GM12864 (cell line): ENCODE measurements at regions not wholly inside any gene's neighbourhood (a gene's known extent, or its start where the extent isn't known, plus 50 kb on each side); places are given as distances from the start of the nearest gene placed in this dataset.
"Not testable (repeated sequence)": the region's sequence is repeated elsewhere in the genome, so short reads cannot be mapped to it uniquely, and the experiment has no call there.

Source experiments
- DNase-seq: peaks from one replicate; pipeline ENCODE4 v3.0.0-alpha.2; 2011; ENCODE audit warnings: low read depth
- H3K4me3 ChIP-seq: 2 replicates; pipeline ENCODE4 v1.5.1; 2011; ENCODE audit warnings: mild to moderate bottlenecking, low read depth, low read length, control low read depth
- TF ChIP-seq, protein P1 (sequence below): IDR thresholded peaks from 2 replicates; pipeline ENCODE4 v1.5.1; 2011; ENCODE audit warnings: low read depth, mild to moderate bottlenecking, moderate library complexity, low read length, control low read depth, inconsistent platforms; ENCODE audit errors: missing control alignments

DNA sequence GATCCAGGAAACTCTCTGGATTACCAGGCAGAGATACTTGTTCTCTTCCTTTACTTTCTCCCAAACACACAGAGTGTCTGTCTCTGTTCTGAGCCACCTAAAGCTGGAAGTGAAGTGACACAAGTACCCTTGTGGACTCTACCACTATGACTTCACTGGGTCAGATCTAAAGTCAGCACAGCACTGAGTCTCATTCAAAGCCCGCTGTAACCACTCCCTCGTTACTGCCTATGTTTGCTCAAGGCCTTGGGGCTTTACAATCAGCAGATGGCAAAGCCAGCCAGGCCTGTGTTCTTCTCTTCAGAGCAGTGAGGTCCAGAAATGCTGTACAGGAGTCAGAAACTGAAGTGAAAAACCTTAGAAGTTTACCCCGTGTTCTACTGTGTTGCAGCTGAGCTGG lies 588.3 kb upstream of the SEMA6D start:
- H3K4me3 ChIP-seq: no peak overlapping the region
- TF ChIP-seq, protein P1, sequence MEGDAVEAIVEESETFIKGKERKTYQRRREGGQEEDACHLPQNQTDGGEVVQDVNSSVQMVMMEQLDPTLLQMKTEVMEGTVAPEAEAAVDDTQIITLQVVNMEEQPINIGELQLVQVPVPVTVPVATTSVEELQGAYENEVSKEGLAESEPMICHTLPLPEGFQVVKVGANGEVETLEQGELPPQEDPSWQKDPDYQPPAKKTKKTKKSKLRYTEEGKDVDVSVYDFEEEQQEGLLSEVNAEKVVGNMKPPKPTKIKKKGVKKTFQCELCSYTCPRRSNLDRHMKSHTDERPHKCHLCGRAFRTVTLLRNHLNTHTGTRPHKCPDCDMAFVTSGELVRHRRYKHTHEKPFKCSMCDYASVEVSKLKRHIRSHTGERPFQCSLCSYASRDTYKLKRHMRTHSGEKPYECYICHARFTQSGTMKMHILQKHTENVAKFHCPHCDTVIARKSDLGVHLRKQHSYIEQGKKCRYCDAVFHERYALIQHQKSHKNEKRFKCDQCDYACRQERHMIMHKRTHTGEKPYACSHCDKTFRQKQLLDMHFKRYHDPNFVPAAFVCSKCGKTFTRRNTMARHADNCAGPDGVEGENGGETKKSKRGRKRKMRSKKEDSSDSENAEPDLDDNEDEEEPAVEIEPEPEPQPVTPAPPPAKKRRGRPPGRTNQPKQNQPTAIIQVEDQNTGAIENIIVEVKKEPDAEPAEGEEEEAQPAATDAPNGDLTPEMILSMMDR: no peak
- no peak for DNase-seq

DNA sequence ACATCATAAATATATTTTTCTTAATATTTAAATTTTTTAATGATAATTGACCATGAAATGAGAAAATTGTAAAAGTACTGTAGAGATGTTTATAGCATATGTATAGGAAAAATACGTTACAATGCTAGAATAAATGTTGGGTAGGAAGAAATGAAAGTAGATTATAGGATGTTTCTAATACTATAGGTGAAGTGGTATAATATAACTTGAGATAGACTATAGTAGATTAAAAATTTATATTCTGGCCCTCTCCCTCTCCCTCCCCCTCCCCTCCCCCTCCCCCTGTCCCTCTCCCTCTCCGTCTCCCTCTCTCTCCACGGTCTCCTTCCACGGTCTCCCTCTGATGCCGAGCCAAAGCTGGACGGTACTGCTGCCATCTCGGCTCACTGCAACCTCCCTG lies 585.9 kb upstream of the SEMA6D start:
- DNase-seq, H3K4me3 ChIP-seq: not testable (repeated sequence)

DNA sequence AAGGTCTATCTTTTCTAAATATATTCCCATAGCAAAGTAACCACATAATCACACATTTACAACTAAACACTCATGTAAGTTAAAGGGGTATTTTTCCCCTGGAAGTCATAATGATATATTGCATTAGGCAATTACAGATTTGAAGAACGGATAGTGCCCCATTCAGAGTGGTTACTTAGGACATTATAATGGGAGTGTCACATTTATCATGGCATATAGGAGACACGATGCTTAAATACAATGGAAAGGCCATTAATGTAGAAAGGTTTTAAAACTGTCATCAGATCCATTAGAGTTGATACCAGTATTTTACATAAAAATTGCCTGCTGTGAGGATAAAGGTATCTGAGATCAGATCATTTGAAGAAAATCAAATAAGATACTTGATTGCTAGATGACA lies 582.0 kb upstream of the SEMA6D start:
- no peak for DNase-seq
- H3K4me3 ChIP-seq: no peak overlapping the region
- TF ChIP-seq, protein P1: no peak

DNA sequence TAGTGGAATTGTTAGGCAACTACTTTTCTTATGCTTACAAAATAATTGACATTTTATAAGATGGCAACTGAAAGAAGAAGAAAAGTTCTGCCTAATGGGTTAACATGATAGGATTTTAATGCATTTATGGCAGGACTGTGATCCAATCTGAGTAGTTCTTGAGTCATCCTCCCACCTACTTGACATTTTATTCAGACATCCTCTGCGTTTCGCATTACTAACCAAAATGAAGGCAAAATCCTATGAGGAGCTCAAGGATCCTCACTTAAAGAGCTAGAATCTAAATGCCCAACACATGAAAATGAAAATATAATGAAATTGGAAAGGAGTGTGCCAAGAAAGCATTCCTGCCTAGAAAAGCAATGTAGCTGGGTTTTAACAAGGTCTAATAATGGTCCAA lies 581.1 kb upstream of the SEMA6D start:
- no peak for DNase-seq
- H3K4me3 ChIP-seq: no peak overlapping the region
- TF ChIP-seq, protein P1: no peak

DNA sequence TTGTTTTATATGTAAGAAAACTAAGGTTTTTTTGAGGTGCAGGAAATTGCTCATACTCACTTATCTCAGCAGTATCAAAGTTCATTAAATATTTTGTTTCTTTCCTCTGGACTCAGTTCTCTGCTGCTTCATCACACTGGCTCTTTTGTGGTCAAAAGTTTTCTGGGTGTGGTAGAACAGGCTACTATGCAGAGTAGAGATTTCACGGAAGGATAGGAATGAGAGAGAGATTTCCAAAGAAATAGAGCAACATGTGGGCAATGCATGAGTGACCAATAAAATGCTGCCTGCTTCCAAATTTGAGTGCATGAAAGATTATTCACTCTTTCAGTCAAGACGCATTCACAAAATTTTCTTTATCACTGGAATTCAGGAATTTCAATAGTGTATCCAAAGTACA lies 577.3 kb upstream of the SEMA6D start:
- TF ChIP-seq, protein P1: no peak
- no peak overlapping the region for H3K4me3 ChIP-seq
- no peak for DNase-seq

DNA sequence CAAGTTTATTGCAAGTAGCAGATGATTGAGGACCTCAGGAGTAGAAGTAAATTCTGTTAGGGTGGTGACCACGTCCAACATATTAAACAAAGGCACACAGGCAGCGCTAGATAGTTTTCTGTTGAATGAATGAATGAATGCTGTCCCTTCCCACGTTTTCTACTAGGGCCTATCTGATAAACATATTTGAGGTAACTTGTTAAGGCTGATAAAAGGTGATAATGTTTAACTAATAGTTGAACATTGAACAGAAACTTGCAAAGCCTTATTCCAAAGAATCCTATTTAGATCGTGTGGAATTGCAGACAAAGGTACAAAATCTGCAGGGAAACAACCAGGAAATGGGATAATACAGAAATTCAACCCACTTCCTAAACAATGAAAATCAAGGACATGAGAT lies 559.5 kb upstream of the SEMA6D start:
- no peak overlapping the region for H3K4me3 ChIP-seq
- DNase-seq: no peak
- TF ChIP-seq, protein P1: no peak

DNA sequence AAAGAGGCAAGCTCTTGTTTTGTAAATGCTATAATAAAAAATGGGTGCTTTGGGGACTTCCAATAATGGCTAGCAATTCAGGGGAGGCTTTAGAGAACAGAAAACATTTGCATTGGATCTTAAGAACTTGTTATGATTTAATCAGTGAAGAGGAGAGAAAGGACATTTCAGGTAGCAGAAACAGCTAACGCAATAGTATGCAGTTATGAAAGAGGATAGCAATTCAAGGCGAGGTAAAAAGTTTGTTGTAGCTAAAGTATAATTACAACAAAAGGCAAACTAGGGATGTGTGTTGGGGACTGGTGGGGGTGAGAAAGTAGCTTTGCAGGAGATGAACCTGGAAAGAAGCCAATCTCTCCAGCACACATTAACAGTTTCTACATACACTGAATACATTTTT lies 558.7 kb upstream of the SEMA6D start:
- TF ChIP-seq, protein P1: no peak
- H3K4me3 ChIP-seq: no peak overlapping the region
- no peak for DNase-seq

DNA sequence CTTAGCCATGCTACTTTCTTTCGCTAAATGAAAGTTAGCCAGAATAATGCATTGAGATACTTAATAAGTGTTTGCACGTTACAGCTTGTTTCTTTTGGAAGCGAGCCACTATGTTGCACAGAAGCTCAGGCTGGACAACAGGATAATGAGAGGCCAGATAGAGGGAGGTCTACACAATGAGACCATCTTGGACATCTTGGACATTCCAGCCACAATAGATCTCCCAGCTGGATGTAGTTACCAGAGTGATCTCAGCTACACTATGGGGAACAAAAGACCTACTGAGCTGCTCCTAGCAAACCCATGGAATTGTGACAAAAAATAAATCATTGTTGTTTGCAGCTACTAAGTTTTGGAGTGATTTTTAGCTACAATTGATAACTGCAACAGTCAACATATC lies 540.1 kb upstream of the SEMA6D start:
- no peak for DNase-seq
- TF ChIP-seq, protein P1: no peak
- H3K4me3 ChIP-seq: no peak overlapping the region
